Panc1 (cell line): ENCODE measurements at regions not wholly inside any gene's neighbourhood (a gene's known extent, or its start where the extent isn't known, plus 50 kb on each side); places are given as distances from the start of the nearest gene placed in this dataset.

Experiments
- TCF7L2 ChIP-seq: IDR thresholded peaks from 2 replicates; pipeline ENCODE4 v1.6.1; 2011; ENCODE audit warnings: mild to moderate bottlenecking, low read depth, low read length, inconsistent platforms
- TF ChIP-seq, protein P1 (sequence below): fragments of 450-650 bp; IDR thresholded peaks from 2 replicates; pipeline ENCODE4 v1.5.1; 2017; ENCODE audit warnings: mild to moderate bottlenecking
- TF ChIP-seq, protein P2 (sequence below), 2 experiments: IDR thresholded peaks; 2 replicates each; pipeline ENCODE4 v1.6.1; 2011 to 2012; ENCODE audit warnings: low read depth in 2 of 2, control low read depth in 1 of 2, low read length in 1 of 2, mild to moderate bottlenecking in 1 of 2, moderate library complexity in 1 of 2; ENCODE audit not compliant: insufficient read depth in 1 of 2

- TF ChIP-seq, protein P1, sequence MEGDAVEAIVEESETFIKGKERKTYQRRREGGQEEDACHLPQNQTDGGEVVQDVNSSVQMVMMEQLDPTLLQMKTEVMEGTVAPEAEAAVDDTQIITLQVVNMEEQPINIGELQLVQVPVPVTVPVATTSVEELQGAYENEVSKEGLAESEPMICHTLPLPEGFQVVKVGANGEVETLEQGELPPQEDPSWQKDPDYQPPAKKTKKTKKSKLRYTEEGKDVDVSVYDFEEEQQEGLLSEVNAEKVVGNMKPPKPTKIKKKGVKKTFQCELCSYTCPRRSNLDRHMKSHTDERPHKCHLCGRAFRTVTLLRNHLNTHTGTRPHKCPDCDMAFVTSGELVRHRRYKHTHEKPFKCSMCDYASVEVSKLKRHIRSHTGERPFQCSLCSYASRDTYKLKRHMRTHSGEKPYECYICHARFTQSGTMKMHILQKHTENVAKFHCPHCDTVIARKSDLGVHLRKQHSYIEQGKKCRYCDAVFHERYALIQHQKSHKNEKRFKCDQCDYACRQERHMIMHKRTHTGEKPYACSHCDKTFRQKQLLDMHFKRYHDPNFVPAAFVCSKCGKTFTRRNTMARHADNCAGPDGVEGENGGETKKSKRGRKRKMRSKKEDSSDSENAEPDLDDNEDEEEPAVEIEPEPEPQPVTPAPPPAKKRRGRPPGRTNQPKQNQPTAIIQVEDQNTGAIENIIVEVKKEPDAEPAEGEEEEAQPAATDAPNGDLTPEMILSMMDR = no peak
- no peak for TF ChIP-seq TCF7L2
- TF ChIP-seq, protein P2, sequence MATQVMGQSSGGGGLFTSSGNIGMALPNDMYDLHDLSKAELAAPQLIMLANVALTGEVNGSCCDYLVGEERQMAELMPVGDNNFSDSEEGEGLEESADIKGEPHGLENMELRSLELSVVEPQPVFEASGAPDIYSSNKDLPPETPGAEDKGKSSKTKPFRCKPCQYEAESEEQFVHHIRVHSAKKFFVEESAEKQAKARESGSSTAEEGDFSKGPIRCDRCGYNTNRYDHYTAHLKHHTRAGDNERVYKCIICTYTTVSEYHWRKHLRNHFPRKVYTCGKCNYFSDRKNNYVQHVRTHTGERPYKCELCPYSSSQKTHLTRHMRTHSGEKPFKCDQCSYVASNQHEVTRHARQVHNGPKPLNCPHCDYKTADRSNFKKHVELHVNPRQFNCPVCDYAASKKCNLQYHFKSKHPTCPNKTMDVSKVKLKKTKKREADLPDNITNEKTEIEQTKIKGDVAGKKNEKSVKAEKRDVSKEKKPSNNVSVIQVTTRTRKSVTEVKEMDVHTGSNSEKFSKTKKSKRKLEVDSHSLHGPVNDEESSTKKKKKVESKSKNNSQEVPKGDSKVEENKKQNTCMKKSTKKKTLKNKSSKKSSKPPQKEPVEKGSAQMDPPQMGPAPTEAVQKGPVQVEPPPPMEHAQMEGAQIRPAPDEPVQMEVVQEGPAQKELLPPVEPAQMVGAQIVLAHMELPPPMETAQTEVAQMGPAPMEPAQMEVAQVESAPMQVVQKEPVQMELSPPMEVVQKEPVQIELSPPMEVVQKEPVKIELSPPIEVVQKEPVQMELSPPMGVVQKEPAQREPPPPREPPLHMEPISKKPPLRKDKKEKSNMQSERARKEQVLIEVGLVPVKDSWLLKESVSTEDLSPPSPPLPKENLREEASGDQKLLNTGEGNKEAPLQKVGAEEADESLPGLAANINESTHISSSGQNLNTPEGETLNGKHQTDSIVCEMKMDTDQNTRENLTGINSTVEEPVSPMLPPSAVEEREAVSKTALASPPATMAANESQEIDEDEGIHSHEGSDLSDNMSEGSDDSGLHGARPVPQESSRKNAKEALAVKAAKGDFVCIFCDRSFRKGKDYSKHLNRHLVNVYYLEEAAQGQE (IDR thresholded peaks at IDR 0.05; ENCODE audit: insufficient read depth in 1 of 2, low read depth in 2 of 2, low read length in 1 of 2) = no peak
Measured at GRCh38 chr15:70348581-70349344, 251.0 kb upstream of the TLE3 start.
